Suprapubic skin (tissue), 4 donors: ENCODE measurements at regions not wholly inside any gene's neighbourhood (a gene's known extent, or its start where the extent isn't known, plus 50 kb on each side); places are given as distances from the start of the nearest gene placed in this dataset.

Source experiments
- DNase-seq, 2 donors: peaks; one replicate each; pipeline ENCODE4 v3.0.0-alpha.2; 2019; ENCODE audit warnings: low spot score in 2 of 2
- H3K27ac ChIP-seq: fragments of 200-600 bp; sonication (generic); one replicate; pipeline ENCODE4 v1.5.1; 2019
- H3K27me3 ChIP-seq: fragments of 200-600 bp; sonication (generic); one replicate; pipeline ENCODE4 v1.5.1; 2019
- H3K36me3 ChIP-seq: fragments of 200-600 bp; sonication (generic); one replicate; pipeline ENCODE4 v1.5.1; 2019
- H3K4me1 ChIP-seq: fragments of 200-600 bp; sonication (generic); one replicate; pipeline ENCODE4 v1.5.1; 2019
- H3K4me3 ChIP-seq: fragments of 200-600 bp; sonication (generic); one replicate; pipeline ENCODE4 v1.5.1; 2019; ENCODE audit warnings: mild to moderate bottlenecking
- H3K9me3 ChIP-seq: fragments of 200-600 bp; sonication (generic); one replicate; pipeline ENCODE4 v1.5.1; 2019
- EP300 ChIP-seq: sonication (generic); formaldehyde crosslinking; IDR thresholded peaks from one replicate; pipeline ENCODE4 v1.6.1; 2017; ENCODE audit warnings: antibody characterized with exemption
- POLR2A ChIP-seq, 2 donors: fragments of 450-650 bp; IDR thresholded peaks; one replicate each; pipeline ENCODE4 v1.6.1; 2017; ENCODE audit warnings: antibody characterized with exemption in 2 of 2, mild to moderate bottlenecking in 2 of 2, moderate library complexity in 2 of 2
- POLR2AphosphoS5 ChIP-seq, 3 donors: sonication (generic); formaldehyde crosslinking; IDR thresholded peaks; one replicate each; pipeline ENCODE4 v1.6.1; 2017; ENCODE audit warnings: antibody characterized with exemption in 3 of 3
- WGBS: methylation state at CpG from one replicate; pipeline ENCODE4 v1.1.5; 2018; 5-methylcytosine and 5-hydroxymethylcytosine counted together
- TF ChIP-seq, protein P1 (sequence below), 2 donors: fragments of 200-600 bp in 1 of 2; fragments of 450-650 bp in 1 of 2; sonication (generic) in 1 of 2; IDR thresholded peaks; one replicate each; pipeline ENCODE4 v1.5.1; 2016 to 2019; ENCODE audit warnings: antibody characterized with exemption in 2 of 2, mild to moderate bottlenecking in 1 of 2, moderate library complexity in 1 of 2

DNA sequence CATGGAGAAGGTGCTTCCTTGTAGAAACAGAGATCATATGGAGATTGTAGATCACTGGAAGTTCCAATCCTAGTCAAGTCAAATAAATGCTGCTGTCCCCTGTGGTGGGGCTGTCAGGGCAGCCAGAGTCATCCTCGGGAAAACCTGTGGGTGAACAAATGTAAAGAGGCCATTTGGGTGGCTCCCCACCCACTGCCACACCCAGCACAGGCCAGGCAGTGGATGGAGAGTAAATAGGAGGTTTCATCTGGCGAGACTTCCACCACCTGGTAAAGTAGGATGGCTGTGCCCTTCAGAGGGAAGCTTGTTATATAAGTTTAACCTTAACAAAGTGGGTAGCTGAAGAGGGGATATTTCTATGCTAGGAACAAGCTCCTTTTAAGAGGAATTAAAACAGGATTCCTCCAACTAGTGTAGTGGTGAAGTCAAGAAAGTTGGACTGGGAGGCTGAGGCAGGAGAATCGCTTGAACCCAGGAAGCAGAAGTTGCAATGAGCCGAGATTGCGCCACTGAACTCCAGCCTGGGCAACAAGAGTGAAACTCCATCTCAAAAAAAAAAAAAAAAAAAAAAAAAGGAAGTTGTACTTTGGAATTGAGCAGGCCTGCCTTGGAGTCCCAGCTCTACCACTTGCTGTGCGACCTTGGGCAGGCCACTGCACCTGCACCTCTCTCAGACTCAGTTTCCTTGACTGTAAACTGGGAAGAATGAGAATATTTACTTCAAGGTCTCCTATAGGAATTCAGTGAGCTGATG is 273.7 kb downstream of the PTTG2 start:
- Histone ChIP-seq H3K27me3 (no peaks in the 10 kb centered on the region), H3K4me3 (no peak overlapping the region), H3K36me3 (no peaks in the 10 kb centered on the region), H3K4me1 (peaks cover 30% of the 10 kb centered on the region), H3K9me3 (no peaks in the 10 kb centered on the region), H3K27ac (no peak overlapping the region)
- TF ChIP-seq POLR2AphosphoS5 (IDR thresholded peaks at IDR 0.05) (no peak), EP300 (no peak), POLR2A (IDR thresholded peaks at IDR 0.05) (no peak)
- TF ChIP-seq, protein P1, sequence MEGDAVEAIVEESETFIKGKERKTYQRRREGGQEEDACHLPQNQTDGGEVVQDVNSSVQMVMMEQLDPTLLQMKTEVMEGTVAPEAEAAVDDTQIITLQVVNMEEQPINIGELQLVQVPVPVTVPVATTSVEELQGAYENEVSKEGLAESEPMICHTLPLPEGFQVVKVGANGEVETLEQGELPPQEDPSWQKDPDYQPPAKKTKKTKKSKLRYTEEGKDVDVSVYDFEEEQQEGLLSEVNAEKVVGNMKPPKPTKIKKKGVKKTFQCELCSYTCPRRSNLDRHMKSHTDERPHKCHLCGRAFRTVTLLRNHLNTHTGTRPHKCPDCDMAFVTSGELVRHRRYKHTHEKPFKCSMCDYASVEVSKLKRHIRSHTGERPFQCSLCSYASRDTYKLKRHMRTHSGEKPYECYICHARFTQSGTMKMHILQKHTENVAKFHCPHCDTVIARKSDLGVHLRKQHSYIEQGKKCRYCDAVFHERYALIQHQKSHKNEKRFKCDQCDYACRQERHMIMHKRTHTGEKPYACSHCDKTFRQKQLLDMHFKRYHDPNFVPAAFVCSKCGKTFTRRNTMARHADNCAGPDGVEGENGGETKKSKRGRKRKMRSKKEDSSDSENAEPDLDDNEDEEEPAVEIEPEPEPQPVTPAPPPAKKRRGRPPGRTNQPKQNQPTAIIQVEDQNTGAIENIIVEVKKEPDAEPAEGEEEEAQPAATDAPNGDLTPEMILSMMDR (IDR thresholded peaks at IDR 0.05) = no peak
- WGBS = 93% methylated on average over 6 of the region's 6 CpGs
- DNase-seq = no peak

DNA sequence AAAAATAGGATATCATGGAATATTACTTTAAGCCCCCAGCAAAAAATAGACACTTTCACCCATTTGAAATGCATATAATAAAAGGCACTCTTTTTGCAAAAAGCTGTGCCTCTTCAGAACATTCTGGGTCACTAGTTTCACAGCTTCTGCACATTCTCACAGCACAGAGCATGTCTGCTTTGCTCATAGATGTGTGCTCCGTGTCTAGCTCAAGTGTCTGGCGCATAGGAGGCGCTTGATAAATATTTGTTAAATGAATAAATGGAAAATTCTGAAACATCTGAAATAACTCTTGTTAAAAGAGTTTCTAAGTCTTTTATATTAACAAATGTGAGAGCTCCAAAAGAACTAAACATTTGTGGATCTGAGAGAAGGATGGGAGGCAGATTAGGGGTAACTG is 275.2 kb downstream of the PTTG2 start:
- Histone ChIP-seq H3K9me3 (no peaks in the 10 kb centered on the region), H3K27me3 (no peaks in the 10 kb centered on the region), H3K36me3 (no peaks in the 10 kb centered on the region), H3K27ac (no peak overlapping the region), H3K4me3 (no peak overlapping the region), H3K4me1 (peaks cover 18% of the 10 kb centered on the region)
- no peak for DNase-seq
- 83% methylated on average over 3 of the region's 3 CpGs for WGBS
- TF ChIP-seq EP300 = no peak
- no peak for TF ChIP-seq POLR2A (IDR thresholded peaks at IDR 0.05)
- TF ChIP-seq, protein P1 (IDR thresholded peaks at IDR 0.05) = no peak
- TF ChIP-seq POLR2AphosphoS5 (IDR thresholded peaks at IDR 0.05) = no peak

DNA sequence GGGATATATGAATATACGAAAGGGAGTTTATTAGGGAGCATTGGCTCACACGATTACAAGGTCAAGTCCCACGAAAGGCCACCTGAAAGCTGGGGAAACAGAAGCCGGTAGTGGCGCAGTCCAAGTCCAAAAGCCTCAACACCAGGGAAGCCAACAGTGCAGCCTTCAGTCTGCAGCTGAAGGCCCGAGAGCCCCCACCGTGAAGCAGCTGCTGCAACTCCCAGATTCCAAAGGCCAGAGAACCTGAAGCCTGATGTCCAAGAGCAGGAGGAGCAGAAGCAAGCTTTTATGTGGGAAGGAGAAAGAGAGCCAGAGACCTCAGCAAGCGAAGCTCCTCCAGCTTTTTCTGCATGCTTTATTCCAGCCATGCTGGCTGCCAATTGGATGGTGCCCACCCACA is 275.8 kb downstream of the PTTG2 start:
- Histone ChIP-seq H3K27me3 (no peaks in the 10 kb centered on the region), H3K9me3 (no peaks in the 10 kb centered on the region), H3K27ac (no peak overlapping the region), H3K4me3 (no peak overlapping the region), H3K36me3 (no peaks in the 10 kb centered on the region), H3K4me1 (peaks cover 15% of the 10 kb centered on the region)
- 90% methylated on average over 8 of the region's 8 CpGs for WGBS
- no peak for DNase-seq
- TF ChIP-seq EP300 (no peak), POLR2AphosphoS5 (IDR thresholded peaks at IDR 0.05) (no peak), POLR2A (IDR thresholded peaks at IDR 0.05) (no peak)
- TF ChIP-seq, protein P1 (IDR thresholded peaks at IDR 0.05) = no peak

DNA sequence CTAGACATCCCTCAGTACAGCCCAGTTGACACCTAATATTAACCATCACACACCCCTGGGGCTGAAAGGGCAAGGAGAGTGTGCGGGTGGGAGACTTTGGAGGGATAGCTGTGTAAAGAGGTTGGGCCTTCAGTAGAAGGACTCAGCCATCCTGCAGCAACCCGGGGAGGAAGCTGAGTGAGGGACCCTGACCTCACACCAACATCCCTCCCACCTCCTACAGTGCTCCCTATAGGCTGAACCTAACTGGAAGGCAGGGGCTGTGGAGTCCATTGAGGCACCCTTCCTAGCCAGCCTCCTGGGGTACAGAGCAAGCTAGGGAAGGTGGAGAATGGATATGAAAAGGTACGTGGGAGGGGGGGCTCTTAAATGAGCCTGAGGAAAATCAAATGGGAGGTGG is 276.3 kb downstream of the PTTG2 start:
- DNase-seq = no peak
- Histone ChIP-seq H3K27ac (no peak overlapping the region), H3K36me3 (no peaks in the 10 kb centered on the region), H3K4me3 (no peak overlapping the region), H3K9me3 (no peaks in the 10 kb centered on the region), H3K4me1 (peaks cover 10% of the 10 kb centered on the region), H3K27me3 (no peaks in the 10 kb centered on the region)
- TF ChIP-seq POLR2A (IDR thresholded peaks at IDR 0.05) = no peak
- no peak for TF ChIP-seq EP300
- TF ChIP-seq, protein P1 (IDR thresholded peaks at IDR 0.05) = no peak
- TF ChIP-seq POLR2AphosphoS5 (IDR thresholded peaks at IDR 0.05) = no peak
- WGBS = 86% methylated on average over 3 of the region's 3 CpGs

DNA sequence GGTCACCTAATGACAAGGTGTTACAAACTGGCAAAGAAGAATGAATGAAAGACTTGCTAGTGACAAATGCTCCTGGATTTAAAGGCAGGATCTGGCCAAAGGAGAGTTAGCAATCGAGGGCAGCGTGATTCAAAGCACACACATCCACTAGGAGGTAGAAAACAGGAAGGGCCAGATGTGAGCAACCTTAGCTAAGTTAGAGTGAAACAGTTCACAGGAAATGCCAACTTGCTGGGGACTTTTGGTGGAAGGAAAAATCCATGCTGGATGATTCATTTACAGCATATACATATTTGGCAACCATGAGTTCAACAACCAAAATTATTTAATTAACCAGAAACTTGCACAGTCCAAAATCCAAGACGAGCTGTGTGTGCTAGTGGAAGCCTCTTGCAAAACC is 276.9 kb downstream of the PTTG2 start:
- WGBS = 38% methylated on average over 3 of the region's 3 CpGs
- Histone ChIP-seq H3K27ac (no peak overlapping the region), H3K4me1 (peaks cover 6% of the 10 kb centered on the region), H3K9me3 (no peaks in the 10 kb centered on the region), H3K4me3 (no peak overlapping the region), H3K36me3 (no peaks in the 10 kb centered on the region), H3K27me3 (no peaks in the 10 kb centered on the region)
- no peak for DNase-seq
- TF ChIP-seq POLR2A (IDR thresholded peaks at IDR 0.05) (no peak), POLR2AphosphoS5 (IDR thresholded peaks at IDR 0.05) (no peak), EP300 (no peak)
- TF ChIP-seq, protein P1 (IDR thresholded peaks at IDR 0.05) = no peak
